ENCODE measurements at regions not wholly inside any gene's neighbourhood (a gene's known extent, or its start where the extent isn't known, plus 50 kb on each side); places are given as distances from the start of the nearest gene placed in this dataset.
"Not testable (repeated sequence)": the region's sequence is repeated elsewhere in the genome, so short reads cannot be mapped to it uniquely, and the experiment has no call there.

DNA sequence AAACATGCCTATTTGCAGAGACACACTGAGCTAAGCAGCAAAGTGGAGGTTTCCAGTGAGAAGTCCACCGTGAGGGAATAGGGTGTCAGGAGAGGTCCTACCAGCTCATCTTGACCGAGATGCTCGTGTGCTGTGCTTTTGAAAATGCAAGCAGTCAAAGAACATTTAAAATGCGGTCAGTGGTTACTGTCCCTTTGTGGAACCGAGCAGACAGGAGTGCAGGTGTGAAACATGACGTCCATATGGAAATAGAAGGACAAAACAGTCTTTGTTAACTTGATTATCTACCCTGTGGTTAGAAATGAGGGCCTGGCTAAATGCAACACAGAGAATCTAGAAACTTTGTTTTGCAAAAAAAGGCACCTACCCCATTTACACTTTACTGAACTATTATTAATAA, 473.3 kb downstream of the SPATA31A6 start:
- H3K27me3 ChIP-seq; DNase-seq; H3K36me3 ChIP-seq; H3K27ac ChIP-seq; H3K4me3 ChIP-seq; H3K9me3 ChIP-seq (replicated peaks); H3K4me1 ChIP-seq: not testable (repeated sequence)

DNA sequence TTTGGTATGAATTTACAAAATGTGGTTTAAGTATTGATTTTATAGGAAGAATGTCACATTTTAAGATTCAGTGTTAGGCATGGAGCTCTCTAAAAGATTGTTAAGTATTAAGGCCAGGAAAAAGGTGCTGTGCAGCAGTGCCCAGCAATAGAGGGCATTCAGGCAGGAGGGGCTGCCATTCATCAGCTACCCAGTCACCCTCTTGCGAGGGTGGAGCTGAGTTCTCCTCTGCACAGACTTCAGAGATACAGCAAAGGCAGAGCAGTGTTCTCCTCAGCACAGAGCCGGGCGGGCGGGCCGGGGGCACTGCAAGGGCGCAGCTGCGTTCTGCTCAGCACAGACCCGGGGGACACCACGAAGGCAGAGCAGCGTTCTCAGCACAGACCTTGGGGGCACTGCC, 474.0 kb downstream of the SPATA31A6 start:
- not testable (repeated sequence) for H3K27me3 ChIP-seq; H3K9me3 ChIP-seq (replicated peaks); H3K4me1 ChIP-seq; H3K27ac ChIP-seq; H3K36me3 ChIP-seq; H3K4me3 ChIP-seq; DNase-seq

DNA sequence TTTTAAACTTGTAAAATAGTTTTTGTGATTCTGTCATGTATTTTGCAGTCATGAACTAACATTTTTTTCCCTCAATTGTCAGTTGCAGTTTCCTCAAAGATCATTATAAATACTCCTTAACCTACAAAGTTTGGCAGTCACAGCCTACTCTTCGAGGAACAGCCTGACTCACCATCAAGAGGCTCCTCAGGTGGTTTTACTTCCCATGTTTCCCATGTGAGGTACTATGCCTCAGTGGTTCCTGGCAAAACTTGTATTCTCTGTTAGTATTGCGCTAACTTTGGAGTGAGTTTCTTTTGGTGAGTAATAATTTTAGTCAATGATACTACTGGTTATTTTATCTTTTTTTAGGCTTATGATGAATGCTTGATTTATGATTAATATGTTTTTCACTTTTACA, 513.7 kb downstream of the SPATA31A6 start:
- not testable (repeated sequence) for H3K27ac ChIP-seq; DNase-seq; H3K4me1 ChIP-seq; H3K27me3 ChIP-seq; H3K36me3 ChIP-seq; H3K9me3 ChIP-seq (replicated peaks); H3K4me3 ChIP-seq

DNA sequence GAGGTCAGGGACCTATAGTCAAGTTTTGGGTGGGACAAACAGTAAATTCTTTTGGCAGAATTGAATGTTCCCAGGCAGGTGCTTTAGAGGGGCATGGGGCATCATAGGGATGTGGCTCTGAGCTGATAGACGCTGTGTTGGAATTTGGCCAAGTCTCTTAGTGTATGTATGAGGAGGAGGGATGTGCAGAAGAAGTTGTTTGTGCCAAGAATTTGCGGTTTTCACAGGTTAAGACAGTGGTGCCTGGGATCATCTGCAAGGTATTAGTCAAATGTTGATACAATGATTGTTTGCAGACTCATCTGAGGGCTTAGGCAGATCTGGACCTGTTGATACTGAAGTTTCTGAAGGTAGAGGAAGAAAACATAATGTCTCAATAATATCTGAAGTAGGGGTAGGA, 519.4 kb downstream of the SPATA31A6 start:
- DNase-seq; H3K27ac ChIP-seq; H3K4me1 ChIP-seq; H3K9me3 ChIP-seq (replicated peaks); H3K36me3 ChIP-seq; H3K4me3 ChIP-seq; H3K27me3 ChIP-seq: not testable (repeated sequence)

DNA sequence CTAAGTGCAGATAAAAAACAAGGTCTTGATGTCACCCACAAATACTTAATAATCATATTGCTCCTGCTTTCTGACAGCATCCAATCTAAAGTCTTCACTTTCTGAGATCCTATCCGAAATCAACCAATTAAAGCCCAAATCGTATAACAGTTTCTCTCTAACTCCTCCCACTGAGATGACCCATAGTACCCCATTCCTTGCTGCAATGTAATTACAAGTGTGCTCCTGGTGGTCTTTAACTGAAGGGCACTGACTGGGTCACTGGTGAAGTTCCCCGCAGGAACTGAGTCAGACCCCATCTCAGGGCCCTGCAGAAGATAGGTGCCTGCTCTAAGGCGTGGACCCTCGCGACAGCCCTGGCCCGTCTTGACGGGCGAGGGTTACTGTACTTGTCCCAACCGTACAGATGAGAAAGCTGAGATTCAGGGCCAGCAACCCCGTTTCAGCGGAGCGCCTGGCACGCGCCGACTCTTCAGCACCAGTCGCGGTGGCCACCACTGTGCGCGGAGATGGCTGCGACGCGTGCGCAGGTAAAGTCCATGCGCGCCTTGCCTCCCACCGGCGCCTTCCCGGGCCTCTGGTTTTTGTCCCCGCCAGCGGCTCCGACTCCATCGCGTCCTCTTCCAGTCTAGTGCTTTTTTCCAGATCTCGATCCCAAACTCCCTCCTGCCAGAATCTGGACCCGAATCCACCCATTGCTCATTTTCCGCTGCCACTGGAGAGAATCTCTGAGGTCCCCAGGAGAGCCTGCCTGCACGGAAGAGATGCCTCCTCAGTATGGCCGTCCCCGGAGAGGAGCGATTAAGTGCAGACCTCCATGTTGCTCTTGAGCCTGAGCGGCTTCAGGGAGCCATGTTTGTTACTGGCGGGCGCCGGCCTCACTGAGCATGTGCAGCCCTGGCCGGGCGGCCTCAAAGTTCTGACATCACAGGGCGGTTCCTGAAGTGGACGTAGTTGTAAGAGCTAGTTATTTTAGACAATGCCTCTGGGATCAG, 541.7 kb downstream of the SPATA31A6 start:
- H3K36me3 ChIP-seq; H3K9me3 ChIP-seq (replicated peaks); H3K4me1 ChIP-seq; H3K4me3 ChIP-seq; H3K27me3 ChIP-seq; DNase-seq; H3K27ac ChIP-seq: not testable (repeated sequence)

DNA sequence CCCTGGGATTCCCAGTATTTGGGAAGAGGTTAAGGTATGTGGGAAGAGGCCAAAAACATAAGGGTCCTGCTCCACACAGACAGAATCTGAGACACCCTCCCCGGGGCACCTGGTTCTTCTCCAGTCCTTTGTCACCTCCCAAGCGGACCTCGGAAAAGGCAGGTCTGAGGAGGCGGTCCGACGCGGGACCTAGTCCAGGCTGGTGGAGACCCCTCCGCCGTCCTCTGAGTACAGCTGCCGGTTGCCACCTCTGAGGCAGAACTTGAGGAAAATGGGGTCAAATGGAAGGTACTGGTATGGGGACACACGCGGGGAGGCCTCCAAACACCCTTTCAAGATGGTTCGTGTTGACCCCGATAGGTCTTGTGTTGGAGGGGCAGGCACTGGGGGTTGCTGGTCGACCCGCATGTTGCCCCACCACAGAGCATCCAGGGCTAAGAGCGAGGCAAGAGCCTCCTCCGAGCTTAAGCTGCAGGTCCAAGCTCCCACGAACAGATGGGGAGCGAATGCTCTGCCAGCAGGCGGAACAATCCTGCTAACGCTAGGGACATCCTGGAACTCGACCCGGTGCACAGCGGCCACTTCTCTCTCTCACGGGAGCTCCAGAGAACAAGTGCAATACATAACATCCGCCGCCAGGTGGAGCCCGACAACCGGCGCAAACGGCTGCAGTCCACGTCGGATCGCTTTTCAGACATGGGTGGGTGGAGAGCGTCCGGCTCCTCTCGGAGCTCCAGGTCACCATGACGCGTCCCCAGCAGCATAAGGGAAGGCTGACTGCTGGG, 559.8 kb downstream of the SPATA31A6 start:
- peak; percentile 61 to 77 for DNase-seq
- H3K4me3 ChIP-seq; H3K27ac ChIP-seq; H3K9me3 ChIP-seq (replicated peaks); H3K36me3 ChIP-seq; H3K27me3 ChIP-seq; H3K4me1 ChIP-seq: not testable (repeated sequence)

DNA sequence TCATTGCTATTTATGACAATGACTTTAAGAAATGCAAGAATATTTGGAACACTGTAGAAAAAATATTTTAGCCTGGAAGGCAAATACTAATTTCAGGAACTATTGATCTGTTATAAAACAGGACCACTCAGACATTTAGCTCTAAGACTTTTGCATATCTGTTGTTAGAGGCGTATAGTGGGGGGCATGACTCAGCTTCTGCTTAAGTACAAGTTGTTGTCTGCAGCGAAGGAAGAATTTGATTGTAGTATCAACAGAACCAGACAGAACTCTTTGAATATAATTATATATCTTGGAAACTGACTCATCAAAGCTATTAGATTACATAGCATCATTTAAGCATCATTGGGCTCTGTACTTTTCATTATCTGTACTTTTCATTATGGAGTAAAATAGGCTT, 573.8 kb downstream of the SPATA31A6 start:
- not testable (repeated sequence) for DNase-seq; H3K27ac ChIP-seq; H3K4me1 ChIP-seq; H3K9me3 ChIP-seq (replicated peaks); H3K4me3 ChIP-seq; H3K27me3 ChIP-seq; H3K36me3 ChIP-seq

DNA sequence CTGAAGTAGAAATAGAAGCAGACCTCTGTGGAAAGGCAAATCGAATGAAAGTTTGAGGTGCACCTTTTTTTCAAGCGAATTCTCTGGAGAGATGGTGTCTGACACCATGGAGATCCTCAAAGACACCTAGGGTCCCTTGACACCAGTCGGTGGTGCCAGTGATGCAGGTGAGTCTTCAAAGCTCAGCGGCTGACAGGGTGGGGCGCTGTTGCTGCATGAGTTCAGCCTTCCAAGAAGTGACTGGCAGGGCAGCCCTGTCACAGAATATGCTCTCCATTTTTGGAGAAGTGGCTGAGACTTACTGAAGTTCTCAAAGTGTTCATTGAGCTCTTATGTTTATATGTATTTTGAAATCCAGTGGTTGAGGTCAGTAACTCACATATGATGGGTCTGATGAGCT, 575.9 kb downstream of the SPATA31A6 start:
- H3K4me1 ChIP-seq; H3K36me3 ChIP-seq; DNase-seq; H3K4me3 ChIP-seq; H3K9me3 ChIP-seq (replicated peaks); H3K27me3 ChIP-seq; H3K27ac ChIP-seq: not testable (repeated sequence)

DNA sequence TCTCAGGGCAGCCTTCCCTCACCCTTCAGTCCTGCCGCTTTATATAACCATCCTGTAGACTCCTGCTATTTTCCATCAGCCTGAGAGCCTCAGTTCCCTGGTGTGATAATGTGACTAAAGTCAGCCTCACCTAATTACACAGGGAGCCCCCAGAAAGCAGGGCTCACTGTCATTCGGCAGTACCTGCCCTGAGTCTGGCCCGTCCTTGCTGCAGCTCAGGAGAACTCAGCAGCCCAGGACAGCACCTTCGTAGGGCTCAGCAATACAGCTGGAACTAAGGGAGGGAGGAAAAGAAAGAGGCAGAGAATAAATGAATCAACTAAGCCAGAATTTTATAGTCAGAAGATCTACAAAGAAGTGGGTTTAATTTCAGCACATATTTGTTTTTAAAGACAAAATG, 598.7 kb downstream of the SPATA31A6 start:
- not testable (repeated sequence) for DNase-seq, H3K27me3 ChIP-seq

DNA sequence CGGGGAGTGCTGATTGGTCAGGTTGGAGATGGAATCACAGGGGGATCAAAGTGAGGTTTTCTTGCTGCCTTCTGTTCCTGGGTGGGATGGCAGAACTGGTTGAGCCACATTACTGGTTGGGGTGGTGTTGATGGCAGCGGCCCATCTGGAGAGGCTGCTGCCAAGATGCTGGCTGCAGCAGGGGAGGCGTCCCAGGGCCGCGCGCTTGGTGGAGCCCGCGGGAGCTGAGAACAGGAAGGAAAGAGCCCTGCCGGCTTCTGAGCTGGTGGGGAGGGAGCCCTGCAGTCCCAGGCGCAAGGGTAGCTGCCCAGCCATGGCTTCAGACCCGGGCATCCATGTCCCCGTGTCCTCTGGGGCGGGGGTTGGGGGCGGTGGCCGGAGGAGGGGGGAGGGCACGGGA, 609.3 kb downstream of the SPATA31A6 start:
- H3K27ac ChIP-seq; H3K4me1 ChIP-seq; H3K36me3 ChIP-seq; H3K27me3 ChIP-seq; H3K9me3 ChIP-seq (replicated peaks); H3K4me3 ChIP-seq: not testable (repeated sequence)
- DNase-seq: peak in 1 of 2 experiments; percentile 13

More for the DNA sequence above, 598.7 kb downstream of the SPATA31A6 start:
- not testable (repeated sequence) for H3K27ac ChIP-seq; H3K36me3 ChIP-seq; H3K4me1 ChIP-seq; H3K9me3 ChIP-seq (replicated peaks); H3K4me3 ChIP-seq

DNA sequence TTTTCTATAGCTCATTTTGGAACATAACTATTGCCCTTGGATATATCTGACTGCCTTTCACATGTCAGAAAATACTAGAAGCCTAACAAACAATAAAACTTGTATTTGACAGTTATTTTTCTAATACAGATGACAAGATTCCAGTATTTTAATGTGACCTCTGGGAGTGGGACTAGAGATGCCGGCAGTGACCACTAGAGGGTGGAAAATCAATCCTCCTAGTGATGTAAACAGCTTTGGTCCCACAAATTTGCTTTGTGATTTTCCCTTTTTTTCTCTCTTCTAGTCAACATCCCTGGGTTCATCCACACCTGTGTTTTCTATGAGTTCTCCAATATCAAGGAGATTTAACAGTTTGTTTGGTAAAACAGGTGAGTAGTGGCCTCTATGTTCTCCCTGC, 615.1 kb downstream of the SPATA31A6 start:
- H3K4me3 ChIP-seq; H3K27me3 ChIP-seq; H3K27ac ChIP-seq; H3K4me1 ChIP-seq; H3K9me3 ChIP-seq (replicated peaks); H3K36me3 ChIP-seq; DNase-seq: not testable (repeated sequence)

DNA sequence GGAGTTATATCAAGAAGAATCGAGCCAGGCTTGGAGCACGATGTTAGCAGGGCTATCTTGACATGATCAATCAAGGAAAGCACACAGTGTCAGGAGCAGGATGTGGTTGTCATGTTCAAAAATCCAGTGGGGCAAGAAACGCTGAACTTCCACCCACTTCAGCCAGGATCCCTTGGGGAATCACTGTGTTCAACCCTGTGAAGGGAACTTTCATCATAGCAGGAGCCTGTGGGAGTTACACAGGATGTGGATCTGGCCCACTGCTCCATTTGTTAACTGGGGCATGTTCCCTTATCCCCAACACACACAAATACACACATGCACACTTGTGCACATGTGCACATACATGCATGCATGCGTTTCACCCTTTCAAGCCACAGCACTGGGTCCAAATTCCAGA, 619.3 kb downstream of the SPATA31A6 start:
- H3K27ac ChIP-seq; DNase-seq; H3K4me3 ChIP-seq; H3K27me3 ChIP-seq; H3K9me3 ChIP-seq (replicated peaks); H3K36me3 ChIP-seq; H3K4me1 ChIP-seq: not testable (repeated sequence)

DNA sequence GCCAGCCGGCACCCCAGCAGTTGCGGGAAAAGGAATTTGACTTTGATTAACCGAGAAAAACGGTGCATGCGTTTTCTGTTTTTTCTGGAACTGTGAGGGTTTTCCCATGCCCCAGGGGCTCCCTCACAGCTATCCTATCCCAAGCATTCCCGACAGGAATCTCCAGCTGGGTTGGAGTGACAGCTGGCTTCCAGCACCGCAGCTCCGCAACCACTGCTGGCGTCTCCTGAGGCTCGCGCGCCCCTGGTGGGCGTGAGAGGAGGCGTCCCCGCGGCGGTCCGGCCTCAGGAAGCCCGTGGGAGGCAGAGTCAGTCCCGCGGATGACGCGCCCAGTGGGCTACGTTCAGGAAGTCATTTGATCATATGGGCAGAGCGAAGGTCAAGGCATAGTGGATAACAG, 623.2 kb downstream of the SPATA31A6 start:
- not testable (repeated sequence) for H3K27ac ChIP-seq; H3K4me1 ChIP-seq; H3K4me3 ChIP-seq; H3K27me3 ChIP-seq; DNase-seq; H3K36me3 ChIP-seq; H3K9me3 ChIP-seq (replicated peaks)

DNA sequence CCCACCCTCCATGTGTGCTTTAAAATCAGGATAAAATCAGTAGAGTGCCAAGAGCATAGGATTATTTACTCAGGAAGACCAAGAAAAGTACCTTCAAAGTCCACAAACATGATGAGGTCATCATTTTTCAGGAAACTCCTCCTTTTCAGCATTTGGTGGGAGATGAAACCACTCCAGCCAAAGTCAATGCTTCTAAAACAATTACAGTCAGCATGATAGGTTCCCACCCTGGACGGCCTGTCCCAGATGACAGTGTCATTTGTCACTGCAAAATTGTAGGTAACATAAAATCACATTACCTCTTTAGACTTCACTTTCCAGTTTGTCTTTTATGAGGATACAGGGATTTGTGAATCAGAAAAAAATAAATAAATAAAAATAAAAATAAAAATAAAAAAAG, 638.0 kb downstream of the SPATA31A6 start:
- DNase-seq, H3K4me1 ChIP-seq, H3K36me3 ChIP-seq: not testable (repeated sequence)

DNA sequence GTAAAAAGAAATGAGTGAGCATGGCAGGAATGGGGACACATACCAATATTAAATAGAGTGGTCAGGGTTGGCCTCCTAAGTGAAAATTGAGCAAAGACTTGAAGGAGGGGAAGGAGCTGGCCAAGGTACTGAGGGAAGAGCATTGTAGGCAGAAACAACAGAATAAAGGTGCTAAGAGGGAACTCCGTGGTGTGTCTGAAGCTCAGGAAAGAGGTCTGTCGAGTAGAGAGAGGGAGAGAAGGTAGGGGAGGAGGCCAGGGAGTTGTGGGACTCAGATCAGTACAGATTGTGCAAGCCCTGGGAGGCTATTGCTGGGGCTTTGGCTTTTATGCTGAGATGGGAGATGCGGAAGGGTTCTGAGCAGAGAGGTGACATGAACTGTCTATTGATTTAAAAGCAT, 664.7 kb downstream of the SPATA31A6 start:
- H3K36me3 ChIP-seq: not testable (repeated sequence)

More for the DNA sequence above, 638.0 kb downstream of the SPATA31A6 start:
- H3K9me3 ChIP-seq (replicated peaks); H3K4me3 ChIP-seq; H3K27ac ChIP-seq; H3K27me3 ChIP-seq: not testable (repeated sequence)

More for the DNA sequence above, 664.7 kb downstream of the SPATA31A6 start:
- not testable (repeated sequence) for H3K27me3 ChIP-seq; H3K9me3 ChIP-seq (replicated peaks); H3K27ac ChIP-seq; H3K4me3 ChIP-seq; DNase-seq; H3K4me1 ChIP-seq

Data from SJCRH30 (cell line).